D721Med (cell line): ENCODE measurements at regions not wholly inside any gene's neighbourhood (a gene's known extent, or its start where the extent isn't known, plus 50 kb on each side); places are given as distances from the start of the nearest gene placed in this dataset.
"Not testable (repeated sequence)": the region's sequence is repeated elsewhere in the genome, so short reads cannot be mapped to it uniquely, and the experiment has no call there.

Source experiments
- DNase-seq: peaks from one replicate; pipeline ENCODE4 v3.0.0; 2011; ENCODE audit warnings: low spot score; ENCODE audit not compliant: insufficient read length
- FAIRE-seq: peaks from 2 replicates; lab custom pipeline; 2011; peaks lifted over from hg19 to GRCh38; lab: Jason Lieb, UNC
- CTCF ChIP-seq: IDR thresholded peaks from 2 replicates; pipeline ENCODE4 v1.5.1; 2012; ENCODE audit warnings: mild to moderate bottlenecking, control low read depth; ENCODE audit not compliant: insufficient read depth; ENCODE audit errors: missing control alignments

DNA sequence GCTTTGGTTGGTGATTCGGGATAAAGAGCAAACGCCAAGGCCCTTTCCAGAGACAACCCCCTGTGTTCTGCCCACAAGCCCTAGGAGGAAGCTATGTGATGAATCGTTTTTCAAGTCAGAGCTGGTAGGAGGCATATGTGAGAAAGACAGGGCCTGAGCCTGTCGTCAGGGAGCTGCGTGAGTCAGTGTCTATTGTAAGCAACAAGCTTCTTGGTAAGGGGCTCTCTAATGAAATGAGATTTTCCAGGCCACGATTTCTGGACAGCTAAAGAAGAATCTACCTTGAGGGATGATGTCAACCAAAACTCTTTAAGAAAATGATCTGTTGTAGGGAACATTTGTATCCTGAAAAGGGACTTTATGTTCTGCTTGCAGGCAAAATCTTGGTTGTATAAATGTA, 318.9 kb upstream of the IL12A start:
- no peak for FAIRE-seq
- DNase-seq, result no peak

DNA sequence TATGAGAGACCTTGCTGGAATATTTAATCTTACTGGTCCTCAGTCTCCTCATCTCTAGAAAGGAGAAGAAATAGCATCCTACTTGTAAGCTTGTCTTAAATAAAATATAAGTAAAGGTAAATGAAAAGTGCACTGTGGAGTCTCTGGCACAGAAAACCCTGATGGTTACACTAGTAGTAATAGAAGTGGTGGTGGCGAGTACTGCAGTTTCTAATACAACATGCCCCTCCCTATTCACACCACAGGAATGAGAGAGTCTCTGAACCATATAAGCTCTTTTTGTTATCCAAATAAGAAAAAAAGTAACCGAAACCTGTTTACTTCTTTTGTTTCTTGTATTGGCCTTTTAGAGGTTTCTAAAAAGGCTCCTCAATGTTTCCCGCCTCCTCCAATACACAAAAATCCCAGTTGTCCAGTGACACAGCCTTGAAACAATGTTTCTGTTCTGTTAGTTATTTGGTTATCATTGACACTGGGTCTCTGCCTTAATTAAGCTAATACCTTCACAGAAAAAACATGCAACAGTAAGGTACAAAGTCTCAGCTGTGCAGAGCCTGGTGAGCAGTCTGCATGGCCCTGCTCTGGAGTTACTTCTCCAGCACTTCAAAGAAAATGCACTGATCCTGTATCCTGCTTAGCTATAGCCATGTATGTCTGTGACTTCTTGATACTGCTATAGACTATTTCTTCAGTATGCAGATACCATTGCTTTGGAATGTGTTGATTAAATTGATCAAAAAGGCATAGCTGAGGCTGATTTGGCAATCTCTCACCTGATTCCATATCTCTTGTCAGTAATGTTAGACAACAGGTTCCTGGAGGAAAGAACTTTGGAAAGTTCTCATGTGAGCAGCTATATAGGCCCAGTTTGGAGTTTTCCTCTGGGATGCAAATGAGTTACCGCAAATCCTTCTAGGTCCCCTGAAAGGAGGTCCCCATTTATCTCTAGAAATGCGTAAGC, 315.6 kb upstream of the IL12A start:
- no peak for TF ChIP-seq CTCF
- FAIRE-seq (no peak), DNase-seq (no peak)

More for the DNA sequence above, 318.9 kb upstream of the IL12A start:
- no peak for TF ChIP-seq CTCF

DNA sequence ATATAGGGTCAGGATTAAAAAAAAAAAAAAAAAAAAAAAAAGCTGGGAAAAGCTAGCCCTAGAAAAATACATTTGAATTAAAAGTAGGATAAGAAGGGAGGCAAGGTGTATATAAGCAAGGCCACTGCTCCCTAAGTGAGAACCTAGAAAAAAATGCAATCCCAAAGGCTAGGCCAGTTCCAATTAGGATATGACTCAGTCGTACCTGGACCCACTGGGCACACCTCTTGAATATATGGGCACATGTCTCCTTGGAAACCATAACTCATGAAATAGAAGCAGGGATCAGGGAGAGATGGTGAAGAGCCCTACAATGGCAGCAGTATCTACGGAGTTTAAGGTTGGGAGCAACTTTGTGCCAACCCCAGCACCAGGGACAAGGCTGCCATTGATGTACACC, 314.1 kb upstream of the IL12A start:
- TF ChIP-seq CTCF, result no peak
- FAIRE-seq, result no peak
- no peak for DNase-seq

DNA sequence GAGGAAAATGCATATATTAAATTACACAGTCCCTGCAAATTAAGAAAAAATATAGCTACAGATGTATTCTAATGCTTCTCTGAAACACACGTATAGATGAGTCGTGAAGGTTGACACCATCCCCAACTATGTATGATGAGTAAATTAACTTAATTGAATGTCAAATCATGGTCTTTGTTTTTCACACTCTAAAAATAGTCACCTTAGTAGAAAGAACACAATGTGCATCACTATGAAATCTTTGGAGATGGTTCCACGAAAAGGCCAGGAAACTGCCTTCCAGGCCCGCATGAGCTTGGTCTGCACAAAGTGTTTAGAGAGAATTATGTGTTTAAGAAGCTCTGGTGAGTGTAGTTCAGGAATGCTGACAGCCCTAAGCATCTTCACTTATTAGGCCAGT, 313.4 kb upstream of the IL12A start:
- FAIRE-seq (no peak), DNase-seq (no peak)
- no peak for TF ChIP-seq CTCF

GRCh38 chr3:159679900-159680299, 308.7 kb upstream of the IL12A start:
- no peak for DNase-seq
- TF ChIP-seq CTCF, result no peak
- no peak for FAIRE-seq

DNA sequence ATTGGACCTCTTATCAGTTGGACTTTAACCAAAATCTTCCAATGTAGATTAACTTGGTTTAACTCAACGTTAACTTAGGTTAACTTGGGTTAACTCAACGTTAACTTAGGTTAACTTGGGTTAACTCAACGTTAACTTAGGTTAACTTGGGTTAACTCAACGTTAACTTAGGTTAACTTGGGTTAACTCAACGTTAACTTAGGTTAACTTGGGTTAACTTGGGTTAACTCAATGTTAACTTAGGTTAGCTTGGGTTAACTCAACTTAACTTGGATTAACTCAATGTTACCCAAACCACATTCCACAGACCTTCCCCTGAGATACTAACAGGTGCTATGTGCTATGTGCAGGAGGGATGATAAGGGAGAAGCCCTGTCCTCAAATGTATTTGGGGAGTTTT, 306.9 kb upstream of the IL12A start:
- FAIRE-seq, result not testable (repeated sequence)

DNA sequence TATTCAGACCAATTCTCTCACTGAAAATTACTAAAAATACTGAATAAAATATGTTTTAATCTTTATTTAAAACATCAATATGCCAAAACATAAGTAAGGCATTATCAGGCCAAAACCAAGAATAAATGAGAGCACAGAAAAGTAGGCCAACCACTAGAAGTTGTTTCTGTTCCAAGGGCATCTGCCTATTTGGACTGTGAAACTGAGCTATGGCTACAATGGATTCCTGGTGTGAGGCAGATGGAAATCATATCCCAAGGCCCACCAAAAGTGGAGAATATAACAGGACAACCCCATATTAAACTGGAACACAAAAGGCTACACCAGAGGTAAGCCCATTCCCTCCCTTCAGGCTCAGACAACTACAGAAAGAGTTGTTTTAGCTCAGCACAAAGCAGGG, 302.8 kb upstream of the IL12A start:
- no peak for DNase-seq
- no peak for FAIRE-seq
- TF ChIP-seq CTCF, result no peak

More for the DNA sequence above, 306.9 kb upstream of the IL12A start:
- DNase-seq, result not testable (repeated sequence)

GRCh38 chr3:159693226-159693625, 295.4 kb upstream of the IL12A start:
- DNase-seq, result no peak
- no peak for TF ChIP-seq CTCF
- FAIRE-seq, result no peak
